GM23248 (cell line): ENCODE measurements at regions not wholly inside any gene's neighbourhood (a gene's known extent, or its start where the extent isn't known, plus 50 kb on each side); places are given as distances from the start of the nearest gene placed in this dataset.
"Not testable (repeated sequence)": the region's sequence is repeated elsewhere in the genome, so short reads cannot be mapped to it uniquely, and the experiment has no call there.

Experiments used
- DNase-seq: peaks from one replicate; pipeline ENCODE4 v3.0.0-alpha.2; 2015
- H2AFZ ChIP-seq: fragments of 200-600 bp; sonication (generic); 2 replicates; pipeline ENCODE4 v1.6.1; 2016; ENCODE audit warnings: antibody characterized with exemption
- H3F3A ChIP-seq: fragments of 200-600 bp; sonication (generic); 2 replicates; pipeline ENCODE4 v1.6.1; 2016; ENCODE audit warnings: mild to moderate bottlenecking, antibody characterized with exemption, mixed run types; ENCODE audit not compliant: insufficient read depth
- H3K27ac ChIP-seq: fragments of 200-600 bp; sonication (generic); 2 replicates; pipeline ENCODE4 v1.5.1; 2016; ENCODE audit warnings: mild to moderate bottlenecking
- H3K27me3 ChIP-seq: fragments of 200-600 bp; sonication (generic); replicated peaks from 2 replicates; pipeline ENCODE4 v1.6.1; 2016; ENCODE audit warnings: mild to moderate bottlenecking; ENCODE audit not compliant: insufficient read depth
- H3K36me3 ChIP-seq: fragments of 200-600 bp; sonication (generic); 2 replicates; pipeline ENCODE4 v1.6.1; 2016; ENCODE audit warnings: low read depth, mild to moderate bottlenecking
- H3K4me1 ChIP-seq: fragments of 200-600 bp; sonication (generic); 2 replicates; pipeline ENCODE4 v1.6.1; 2016; ENCODE audit warnings: mild to moderate bottlenecking; ENCODE audit not compliant: insufficient read depth
- H3K4me2 ChIP-seq: fragments of 200-600 bp; sonication (generic); one replicate; pipeline ENCODE4 v1.6.1; 2016; ENCODE audit warnings: mild to moderate bottlenecking; ENCODE audit not compliant: unreplicated experiment
- H3K4me3 ChIP-seq: fragments of 200-600 bp; sonication (generic); 2 replicates; pipeline ENCODE4 v1.5.1; 2016; ENCODE audit warnings: mild to moderate bottlenecking
- H3K79me2 ChIP-seq: fragments of 200-600 bp; sonication (generic); 2 replicates; pipeline ENCODE4 v1.6.1; 2016; ENCODE audit warnings: mild to moderate bottlenecking; ENCODE audit not compliant: insufficient read depth
- H3K9ac ChIP-seq: fragments of 200-600 bp; sonication (generic); 2 replicates; pipeline ENCODE4 v1.6.1; 2016; ENCODE audit warnings: mild to moderate bottlenecking
- H3K9me2 ChIP-seq: fragments of 200-600 bp; sonication (generic); 2 replicates; pipeline ENCODE4 v1.6.1; 2016; ENCODE audit warnings: mixed run types, mild to moderate bottlenecking, moderate library complexity; ENCODE audit not compliant: insufficient read depth
- H3K9me3 ChIP-seq: fragments of 200-600 bp; sonication (generic); one replicate; pipeline ENCODE4 v1.6.1; 2017; ENCODE audit warnings: low read depth
- H4K20me1 ChIP-seq: fragments of 200-600 bp; sonication (generic); 2 replicates; pipeline ENCODE4 v1.6.0; 2016; ENCODE audit not compliant: insufficient read depth
- EZH2 ChIP-seq: fragments of 200-600 bp; sonication (generic); IDR thresholded peaks from 2 replicates; pipeline ENCODE4 v1.6.1; 2018; ENCODE audit warnings: antibody characterized with exemption, mild to moderate bottlenecking; ENCODE audit not compliant: insufficient read depth, poor library complexity, severe bottlenecking
- EZH2phosphoT487 ChIP-seq: fragments of 200-600 bp; sonication (generic); IDR thresholded peaks from 2 replicates; pipeline ENCODE4 v1.6.1; 2018; ENCODE audit warnings: antibody characterized with exemption, moderate library complexity, mild to moderate bottlenecking, low read depth; ENCODE audit not compliant: insufficient read depth
- WGBS, 2 experiments: methylation state at CpG; one replicate each; pipeline ENCODE4 v1.1.6; 2015 to 2017; ENCODE audit warnings: low lambda C conversion rate in 2 of 2, low coverage in 1 of 2; ENCODE audit errors: missing lambda C conversion rate in 2 of 2; 5-methylcytosine and 5-hydroxymethylcytosine counted together
- in situ Hi-C: fragments of 300-500 bp; cut with MboI; formaldehyde crosslinking; loops from 2 replicates; pipeline ENCODE4 v1.15.0; 2020

- H3K4me3 ChIP-seq: no peak overlapping the region
- 3 to 7% methylated on average over 1 of the region's 1 CpG for WGBS, 2 experiments
- in situ Hi-C loops: no loop called here
- H3K27me3 ChIP-seq: no peaks in the 10 kb centered on the region
- peaks cover 9% of the 10 kb centered on the region for H3K4me1 ChIP-seq
- H3K9ac ChIP-seq: no peak overlapping the region
- TF ChIP-seq EZH2: no peak
- TF ChIP-seq EZH2phosphoT487: no peak
- no peaks in the 10 kb centered on the region for H3K9me3 ChIP-seq
- DNase-seq: peak; percentile 4
- no peak overlapping the region for H3K27ac ChIP-seq
- H4K20me1 ChIP-seq: no peaks in the 10 kb centered on the region
- H3K79me2 ChIP-seq: no peaks in the 10 kb centered on the region
- no peaks in the 10 kb centered on the region for H3K9me2 ChIP-seq
- H3F3A ChIP-seq: 0 out of 2 replicates have a peak, but pooled peaks cover 5% of the 10 kb centered on the region
- H3K4me2 ChIP-seq: no peak overlapping the region
- H3K36me3 ChIP-seq: no peaks in the 10 kb centered on the region
- H2AFZ ChIP-seq: no peak overlapping the region; the same call in 1 of the 2 replicates
Measured at GRCh38 chr3:106305882-106306435, 437.1 kb upstream of the CBLB start.

DNA sequence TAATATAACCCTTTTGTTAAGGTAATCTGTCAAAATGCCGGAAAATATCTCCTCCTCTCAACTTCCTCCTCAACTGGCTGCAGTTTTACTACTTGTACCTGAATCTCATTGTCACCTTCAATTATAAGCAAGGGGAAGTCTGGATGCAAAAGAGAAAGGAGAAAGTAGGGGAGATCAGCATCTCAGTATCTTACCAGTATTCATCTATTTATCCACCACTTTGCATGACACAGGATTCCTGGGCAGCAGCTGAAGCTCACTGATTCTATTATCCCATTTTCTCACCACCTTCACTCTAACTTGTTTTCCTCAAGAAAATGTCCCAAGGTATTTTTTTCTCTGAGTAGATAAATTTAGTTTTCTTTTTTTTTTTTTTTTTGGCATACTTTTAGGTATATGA, 440.5 kb upstream of the CBLB start:
- no peaks in the 10 kb centered on the region for H4K20me1 ChIP-seq
- H3F3A ChIP-seq: 0 out of 2 replicates have a peak, but pooled peaks cover 5% of the 10 kb centered on the region
- 100% methylated on average over 1 of the region's 1 CpG for WGBS, 2 experiments
- no peaks in the 10 kb centered on the region for H3K9me3 ChIP-seq
- in situ Hi-C loops: no loop called here
- no peaks in the 10 kb centered on the region for H3K9me2 ChIP-seq
- H3K4me3 ChIP-seq: no peak overlapping the region
- H3K9ac ChIP-seq: no peak overlapping the region
- TF ChIP-seq EZH2phosphoT487: no peak
- TF ChIP-seq EZH2: no peak
- H3K27me3 ChIP-seq: no peaks in the 10 kb centered on the region
- H3K4me1 ChIP-seq: peaks cover 9% of the 10 kb centered on the region
- no peaks in the 10 kb centered on the region for H3K79me2 ChIP-seq
- H3K4me2 ChIP-seq: no peak overlapping the region
- H3K36me3 ChIP-seq: no peaks in the 10 kb centered on the region
- H2AFZ ChIP-seq: no peak overlapping the region
- DNase-seq: no peak
- H3K27ac ChIP-seq: no peak overlapping the region

DNA sequence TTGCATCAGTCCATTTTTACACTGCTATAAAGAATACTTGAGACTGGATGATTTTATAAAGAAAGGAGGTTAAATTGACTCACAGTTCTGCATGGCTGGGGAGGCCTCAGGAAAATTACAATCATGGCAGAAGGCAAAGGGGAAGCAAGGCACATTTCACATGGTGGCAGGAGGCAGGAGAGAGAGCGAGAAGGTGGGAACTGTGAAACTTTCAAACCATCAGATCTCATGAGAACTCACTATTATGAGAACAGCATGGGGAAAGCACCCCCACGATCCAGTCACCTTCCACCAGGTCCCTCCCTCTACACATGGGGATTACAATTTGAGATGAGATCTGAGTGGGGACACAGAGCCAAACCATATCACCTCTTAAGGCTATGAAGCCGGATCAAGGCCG, 441.0 kb upstream of the CBLB start:
- in situ Hi-C loops, H3K27me3 ChIP-seq, H3K9me2 ChIP-seq, H3K36me3 ChIP-seq, H3F3A ChIP-seq, H3K79me2 ChIP-seq, H3K9ac ChIP-seq, H4K20me1 ChIP-seq, H3K4me1 ChIP-seq, H3K27ac ChIP-seq, H3K4me3 ChIP-seq, H3K9me3 ChIP-seq, H2AFZ ChIP-seq, H3K4me2 ChIP-seq, DNase-seq: not testable (repeated sequence)
- whole genome bisulfite sequencing, 2 experiments: 93 to 95% methylated on average over 4 of the region's 4 CpGs

GRCh38 chr3:106317141-106318055, 448.6 kb upstream of the CBLB start:
- no peaks in the 10 kb centered on the region for H3K36me3 ChIP-seq
- TF ChIP-seq EZH2phosphoT487: no peak
- TF ChIP-seq EZH2: no peak
- H3K79me2 ChIP-seq: no peaks in the 10 kb centered on the region
- no peaks in the 10 kb centered on the region for H4K20me1 ChIP-seq
- WGBS, 2 experiments: 83 to 87% methylated on average over 6 of the region's 6 CpGs
- H3K27ac ChIP-seq: no peak overlapping the region
- no peak overlapping the region for H3K4me3 ChIP-seq
- in situ Hi-C loops: no loop called here
- no peaks in the 10 kb centered on the region for H3K9me2 ChIP-seq
- no peaks in the 10 kb centered on the region for H3F3A ChIP-seq
- no peaks in the 10 kb centered on the region for H3K27me3 ChIP-seq
- H3K9me3 ChIP-seq: no peaks in the 10 kb centered on the region
- no peak overlapping the region for H3K9ac ChIP-seq
- H3K4me1 ChIP-seq: no peaks in the 10 kb centered on the region
- no peak overlapping the region for H3K4me2 ChIP-seq
- no peak for DNase-seq
- H2AFZ ChIP-seq: no peak overlapping the region

GRCh38 chr3:106321438-106321837, 452.6 kb upstream of the CBLB start:
- H3F3A ChIP-seq, H3K79me2 ChIP-seq, H3K9me2 ChIP-seq, H3K9me3 ChIP-seq, in situ Hi-C loops, H3K36me3 ChIP-seq, H3K27me3 ChIP-seq, H2AFZ ChIP-seq, H3K9ac ChIP-seq, H4K20me1 ChIP-seq, H3K4me2 ChIP-seq, DNase-seq, H3K4me3 ChIP-seq, H3K4me1 ChIP-seq, H3K27ac ChIP-seq: not testable (repeated sequence)
- WGBS, 2 experiments: 50% methylated on average over 1 of the region's 1 CpG
